ENCODE measurements at regions not wholly inside any gene's neighbourhood (a gene's known extent, or its start where the extent isn't known, plus 50 kb on each side); places are given as distances from the start of the nearest gene placed in this dataset.
"Not testable (repeated sequence)": the region's sequence is repeated elsewhere in the genome, so short reads cannot be mapped to it uniquely, and the experiment has no call there.

- Histone ChIP-seq H3K27ac (ENCODE audit: poor library complexity, severe bottlenecking) (no peak overlapping the region), H3K9me3 (ENCODE audit: severe bottlenecking) (no peaks in the 10 kb centered on the region), H3K27me3 (ENCODE audit: insufficient read depth, poor library complexity, severe bottlenecking) (no peaks in the 10 kb centered on the region), H3K4me1 (ENCODE audit: insufficient read depth, poor library complexity, severe bottlenecking) (peaks cover 7% of the 10 kb centered on the region), H3K36me3 (ENCODE audit: low read depth) (no peaks in the 10 kb centered on the region), H3K4me3 (ENCODE audit: severe bottlenecking) (no peak overlapping the region)
- ATAC-seq (ENCODE audit: low read depth) (no peak), DNase-seq (ENCODE audit: low spot score) (no peak)
- TF ChIP-seq CTCF (IDR thresholded peaks at IDR 0.05; ENCODE audit: poor library complexity, severe bottlenecking): no peak
Observed at GRCh38 chr6:27121640-27122039, 125.9 kb upstream of the PRSS16 start.

- DNase-seq (ENCODE audit: low spot score) (no peak), ATAC-seq (ENCODE audit: low read depth) (no peak)
- TF ChIP-seq CTCF (IDR thresholded peaks at IDR 0.05; ENCODE audit: poor library complexity, severe bottlenecking): no peak
- H3K9me3 ChIP-seq (ENCODE audit: severe bottlenecking): no peaks in the 10 kb centered on the region
- no peak overlapping the region for H3K27ac ChIP-seq (ENCODE audit: poor library complexity, severe bottlenecking)
- H3K27me3 ChIP-seq (ENCODE audit: insufficient read depth, poor library complexity, severe bottlenecking): no peaks in the 10 kb centered on the region
- H3K36me3 ChIP-seq (ENCODE audit: low read depth): no peaks in the 10 kb centered on the region
- H3K4me1 ChIP-seq (ENCODE audit: insufficient read depth, poor library complexity, severe bottlenecking): peaks cover 7% of the 10 kb centered on the region
- H3K4me3 ChIP-seq (ENCODE audit: severe bottlenecking): no peak overlapping the region
Observed at GRCh38 chr6:27124252-27124657, 123.2 kb upstream of the PRSS16 start.

GRCh38 chr6:27126046-27126814 is 121.3 kb upstream of the PRSS16 start:
- no peaks in the 10 kb centered on the region for H3K36me3 ChIP-seq (ENCODE audit: low read depth)
- H3K4me1 ChIP-seq (ENCODE audit: insufficient read depth, poor library complexity, severe bottlenecking): peaks cover 9% of the 10 kb centered on the region
- DNase-seq (ENCODE audit: low spot score): no peak
- no peak overlapping the region for H3K27ac ChIP-seq (ENCODE audit: poor library complexity, severe bottlenecking)
- TF ChIP-seq CTCF (IDR thresholded peaks at IDR 0.05; ENCODE audit: poor library complexity, severe bottlenecking): no peak
- no peaks in the 10 kb centered on the region for H3K9me3 ChIP-seq (ENCODE audit: severe bottlenecking)
- no peak for ATAC-seq (ENCODE audit: low read depth)
- no peak overlapping the region for H3K4me3 ChIP-seq (ENCODE audit: severe bottlenecking)
- no peaks in the 10 kb centered on the region for H3K27me3 ChIP-seq (ENCODE audit: insufficient read depth, poor library complexity, severe bottlenecking)

- H3K9me3 ChIP-seq (ENCODE audit: severe bottlenecking): no peaks in the 10 kb centered on the region
- H3K27me3 ChIP-seq (ENCODE audit: insufficient read depth, poor library complexity, severe bottlenecking): no peaks in the 10 kb centered on the region
- DNase-seq (ENCODE audit: low spot score) (peak; percentile 86), ATAC-seq (ENCODE audit: low read depth) (peak; percentile 88)
- peak overlapping the region; percentile 2 for H3K4me3 ChIP-seq (ENCODE audit: severe bottlenecking)
- peak; percentile 94 for TF ChIP-seq CTCF (IDR thresholded peaks at IDR 0.05; ENCODE audit: poor library complexity, severe bottlenecking)
- no peak overlapping the region for H3K27ac ChIP-seq (ENCODE audit: poor library complexity, severe bottlenecking)
- H3K36me3 ChIP-seq (ENCODE audit: low read depth): no peaks in the 10 kb centered on the region
- H3K4me1 ChIP-seq (ENCODE audit: insufficient read depth, poor library complexity, severe bottlenecking): peaks cover 10% of the 10 kb centered on the region
Observed at GRCh38 chr6:27126815-27127537, 120.5 kb upstream of the PRSS16 start.

- not testable (repeated sequence) for H3K9me3 ChIP-seq (ENCODE audit: severe bottlenecking); DNase-seq (ENCODE audit: low spot score); H3K27ac ChIP-seq (ENCODE audit: poor library complexity, severe bottlenecking); ATAC-seq (ENCODE audit: low read depth); H3K27me3 ChIP-seq (ENCODE audit: insufficient read depth, poor library complexity, severe bottlenecking); H3K4me3 ChIP-seq (ENCODE audit: severe bottlenecking); H3K36me3 ChIP-seq (ENCODE audit: low read depth)
- H3K4me1 ChIP-seq (ENCODE audit: insufficient read depth, poor library complexity, severe bottlenecking): peaks cover 10% of the 10 kb centered on the region
Observed at GRCh38 chr6:27127874-27128273, 119.6 kb upstream of the PRSS16 start.
